ENCODE measurements at regions not wholly inside any gene's neighbourhood (a gene's known extent, or its start where the extent isn't known, plus 50 kb on each side); places are given as distances from the start of the nearest gene placed in this dataset.

DNA sequence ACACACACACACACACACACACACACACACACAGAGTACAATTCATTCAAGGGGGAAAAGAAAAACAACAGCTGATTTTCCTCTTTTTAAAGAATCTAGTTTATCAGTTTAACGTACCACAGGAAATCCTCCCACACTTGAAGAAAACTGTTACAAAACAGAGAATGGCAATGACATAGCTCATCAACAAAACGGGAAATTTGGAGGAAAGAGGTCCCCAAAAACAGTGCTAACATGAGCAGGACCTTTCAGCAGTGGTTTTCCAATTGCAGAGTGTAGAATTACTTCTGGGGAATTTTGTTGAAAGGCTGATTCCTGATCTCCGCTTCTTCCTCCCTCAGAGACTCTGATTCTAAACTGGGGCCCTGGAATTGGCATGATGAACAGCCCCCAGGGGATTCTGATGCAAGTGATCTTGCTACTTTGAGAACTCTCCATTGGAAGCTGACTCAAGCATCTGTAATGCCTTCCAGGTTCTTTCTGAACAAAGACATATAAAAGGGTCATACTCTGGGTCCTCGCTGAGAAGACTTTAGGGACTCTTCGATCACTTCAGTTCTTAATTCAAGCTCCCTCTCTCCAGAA, 442.6 kb upstream of the PROK2 start:
- no peak overlapping the region for H3K27ac Mint-ChIP-seq (ENCODE audit: low read depth, unreplicated experiment)
- DNase-seq (ENCODE audit: unreplicated experiment) = no peak
- BruUV-seq (replicated peaks) = no TSS peak
- TF ChIP-seq, protein P1, sequence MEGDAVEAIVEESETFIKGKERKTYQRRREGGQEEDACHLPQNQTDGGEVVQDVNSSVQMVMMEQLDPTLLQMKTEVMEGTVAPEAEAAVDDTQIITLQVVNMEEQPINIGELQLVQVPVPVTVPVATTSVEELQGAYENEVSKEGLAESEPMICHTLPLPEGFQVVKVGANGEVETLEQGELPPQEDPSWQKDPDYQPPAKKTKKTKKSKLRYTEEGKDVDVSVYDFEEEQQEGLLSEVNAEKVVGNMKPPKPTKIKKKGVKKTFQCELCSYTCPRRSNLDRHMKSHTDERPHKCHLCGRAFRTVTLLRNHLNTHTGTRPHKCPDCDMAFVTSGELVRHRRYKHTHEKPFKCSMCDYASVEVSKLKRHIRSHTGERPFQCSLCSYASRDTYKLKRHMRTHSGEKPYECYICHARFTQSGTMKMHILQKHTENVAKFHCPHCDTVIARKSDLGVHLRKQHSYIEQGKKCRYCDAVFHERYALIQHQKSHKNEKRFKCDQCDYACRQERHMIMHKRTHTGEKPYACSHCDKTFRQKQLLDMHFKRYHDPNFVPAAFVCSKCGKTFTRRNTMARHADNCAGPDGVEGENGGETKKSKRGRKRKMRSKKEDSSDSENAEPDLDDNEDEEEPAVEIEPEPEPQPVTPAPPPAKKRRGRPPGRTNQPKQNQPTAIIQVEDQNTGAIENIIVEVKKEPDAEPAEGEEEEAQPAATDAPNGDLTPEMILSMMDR (IDR thresholded peaks at IDR 0.05; ENCODE audit: unreplicated experiment) = no peak
- no peaks in the 10 kb centered on the region for H3K4me1 Mint-ChIP-seq (ENCODE audit: insufficient read depth, unreplicated experiment)
- POLR2A ChIA-PET = no interaction called here
- intact Hi-C loops (cut with micrococcal nuclease) = no loop called here
- no peak overlapping the region for H3K4me3 Mint-ChIP-seq (ENCODE audit: unreplicated experiment)
- peaks cover 42% of the 10 kb centered on the region for H3K27me3 Mint-ChIP-seq (ENCODE audit: insufficient read depth, unreplicated experiment)
- CTCF ChIA-PET = interaction anchor here (0.6 to 1.3 kb wide), 3 partner anchors 88 to 270 kb away, joined by 3 to 4 read pairs (median 4); no protein-coding TSS in a partner anchor
- peaks cover 4% of the 10 kb centered on the region for H3K36me3 Mint-ChIP-seq (ENCODE audit: insufficient read depth, unreplicated experiment)
- H3K9me3 Mint-ChIP-seq (ENCODE audit: unreplicated experiment) = peaks cover 24% of the 10 kb centered on the region

DNA sequence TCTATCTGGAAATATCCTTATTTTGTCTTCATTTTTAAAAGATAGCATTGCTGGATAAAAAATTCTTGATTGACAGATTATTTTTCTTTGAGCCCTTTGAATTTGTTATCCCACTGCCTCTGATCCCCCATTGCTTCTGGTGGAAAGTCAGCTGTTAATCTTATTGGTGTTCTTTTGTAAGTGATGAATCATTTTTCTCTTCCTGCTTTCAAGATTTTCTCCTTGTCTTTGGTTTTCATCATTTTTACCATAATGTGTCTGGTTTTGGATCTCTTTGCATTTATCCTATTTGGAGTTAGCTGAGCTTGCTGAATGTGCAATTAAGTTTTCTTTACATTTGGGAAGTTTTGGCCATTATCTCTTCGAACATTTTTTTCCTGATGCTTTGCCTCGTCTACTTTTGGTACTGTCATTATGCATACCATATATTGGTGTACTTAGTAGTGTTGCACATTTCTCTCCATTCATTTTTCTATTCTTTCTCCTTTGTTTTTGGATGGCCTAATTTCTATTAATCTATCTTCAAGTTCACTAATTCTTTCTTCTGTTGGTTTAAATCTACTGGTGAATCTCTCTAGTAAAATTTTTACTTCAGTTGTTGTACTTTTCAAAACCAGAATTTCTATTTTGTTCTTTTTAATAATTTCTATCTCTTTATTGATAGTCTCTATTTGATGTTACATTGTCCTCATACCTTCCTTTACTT, 440.0 kb upstream of the PROK2 start:
- no peak for DNase-seq (ENCODE audit: unreplicated experiment)
- TF ChIP-seq, protein P1 (IDR thresholded peaks at IDR 0.05; ENCODE audit: unreplicated experiment) = no peak
- CTCF ChIA-PET = interaction anchor here (0.6 kb wide), 1 partner anchor 294 kb away, joined by 4 read pairs; no protein-coding TSS in a partner anchor
- BruUV-seq (replicated peaks) = no TSS peak
- peaks cover 24% of the 10 kb centered on the region for H3K9me3 Mint-ChIP-seq (ENCODE audit: unreplicated experiment)
- H3K27me3 Mint-ChIP-seq (ENCODE audit: insufficient read depth, unreplicated experiment) = peaks cover 20% of the 10 kb centered on the region
- POLR2A ChIA-PET = no interaction called here
- H3K4me1 Mint-ChIP-seq (ENCODE audit: insufficient read depth, unreplicated experiment) = no peaks in the 10 kb centered on the region
- peaks cover 4% of the 10 kb centered on the region for H3K36me3 Mint-ChIP-seq (ENCODE audit: insufficient read depth, unreplicated experiment)
- intact Hi-C loops (cut with micrococcal nuclease) = no loop called here
- H3K27ac Mint-ChIP-seq (ENCODE audit: low read depth, unreplicated experiment) = no peak overlapping the region
- H3K4me3 Mint-ChIP-seq (ENCODE audit: unreplicated experiment) = no peak overlapping the region

DNA sequence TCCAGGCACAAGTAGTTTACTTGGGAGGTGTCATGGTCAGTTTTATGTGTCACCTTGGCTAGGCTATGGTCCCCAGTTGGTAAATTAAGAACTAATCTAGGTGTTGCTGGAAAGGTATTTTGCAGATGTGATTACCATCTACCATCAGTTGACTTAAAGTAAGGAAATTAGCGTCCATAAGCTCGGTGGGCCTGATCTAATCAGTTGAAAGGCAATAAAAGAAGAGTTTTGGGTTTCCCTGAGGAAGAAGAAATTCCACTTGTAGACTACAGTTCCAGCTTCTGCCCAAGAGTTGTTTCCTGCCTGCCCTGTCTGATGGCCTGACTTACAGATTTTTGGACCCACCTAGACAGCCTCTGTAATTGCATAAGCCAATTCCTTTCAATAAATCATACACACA, 438.7 kb upstream of the PROK2 start:
- peaks cover 24% of the 10 kb centered on the region for H3K9me3 Mint-ChIP-seq (ENCODE audit: unreplicated experiment)
- BruUV-seq (replicated peaks) = no TSS peak
- peaks cover 17% of the 10 kb centered on the region for H3K27me3 Mint-ChIP-seq (ENCODE audit: insufficient read depth, unreplicated experiment)
- DNase-seq (ENCODE audit: unreplicated experiment) = no peak
- H3K36me3 Mint-ChIP-seq (ENCODE audit: insufficient read depth, unreplicated experiment) = peaks cover 4% of the 10 kb centered on the region
- H3K27ac Mint-ChIP-seq (ENCODE audit: low read depth, unreplicated experiment) = no peak overlapping the region
- CTCF ChIA-PET = interaction anchor here (0.6 to 1.3 kb wide), 4 partner anchors 12 to 19 kb away, joined by 3 read pairs; no protein-coding TSS in a partner anchor
- TF ChIP-seq, protein P1 (IDR thresholded peaks at IDR 0.05; ENCODE audit: unreplicated experiment) = no peak
- no peak overlapping the region for H3K4me3 Mint-ChIP-seq (ENCODE audit: unreplicated experiment)
- POLR2A ChIA-PET = interaction anchor here (0.7 kb wide), 1 partner anchor 32 kb away, joined by 4 read pairs; no protein-coding TSS in a partner anchor
- intact Hi-C loops (cut with micrococcal nuclease) = no loop called here
- no peaks in the 10 kb centered on the region for H3K4me1 Mint-ChIP-seq (ENCODE audit: insufficient read depth, unreplicated experiment)

DNA sequence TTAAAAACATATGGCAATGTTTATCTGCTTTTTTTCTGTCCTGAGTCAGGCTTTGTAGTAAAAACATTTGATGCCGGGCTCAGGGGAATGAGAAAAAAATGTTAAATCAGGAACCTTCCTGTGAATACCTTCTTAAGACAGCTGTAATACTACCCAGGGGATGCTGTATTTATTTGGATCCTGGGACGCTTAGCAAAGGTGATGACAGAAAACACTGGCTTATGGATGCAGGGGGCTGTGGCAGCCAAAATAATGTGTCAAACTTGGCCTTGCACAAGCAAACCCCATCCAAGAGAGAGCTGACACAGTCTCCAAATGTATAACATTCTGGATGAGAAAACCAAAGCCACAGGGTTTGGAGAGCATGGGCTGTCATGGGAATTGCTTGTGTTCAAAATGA, 438.2 kb upstream of the PROK2 start:
- Mint-ChIP-seq H3K36me3 (ENCODE audit: insufficient read depth, unreplicated experiment) (peaks cover 4% of the 10 kb centered on the region), H3K4me1 (ENCODE audit: insufficient read depth, unreplicated experiment) (no peaks in the 10 kb centered on the region), H3K27me3 (ENCODE audit: insufficient read depth, unreplicated experiment) (peaks cover 12% of the 10 kb centered on the region), H3K9me3 (ENCODE audit: unreplicated experiment) (peaks cover 24% of the 10 kb centered on the region), H3K27ac (ENCODE audit: low read depth, unreplicated experiment) (no peak overlapping the region), H3K4me3 (ENCODE audit: unreplicated experiment) (no peak overlapping the region)
- ChIA-PET POLR2A (no interaction called here), CTCF (interaction anchor here (0.6 to 1.3 kb wide), 3 partner anchors 13 to 19 kb away, joined by 3 read pairs; no protein-coding TSS in a partner anchor)
- TF ChIP-seq, protein P1 (IDR thresholded peaks at IDR 0.05; ENCODE audit: unreplicated experiment) = no peak
- BruUV-seq (replicated peaks) = no TSS peak
- no peak for DNase-seq (ENCODE audit: unreplicated experiment)
- intact Hi-C loops (cut with micrococcal nuclease) = no loop called here

Data from MCF 10A (cell line).